Mesothelial cell of epicardium (in vitro differentiated cells): ENCODE measurements at regions not wholly inside any gene's neighbourhood (a gene's known extent, or its start where the extent isn't known, plus 50 kb on each side); places are given as distances from the start of the nearest gene placed in this dataset.

Experiments
- DNase-seq, 2 experiments: peaks; one replicate each; pipeline ENCODE4 v3.0.0; 2021; ENCODE audit warnings: low spot score in 2 of 2; ENCODE audit not compliant: unreplicated experiment in 2 of 2
- H3K27ac Mint-ChIP-seq: 2 replicates; pipeline ENCODE4 v1.8.0; 2021; ENCODE audit warnings: mixed read lengths
- H3K27me3 Mint-ChIP-seq: 2 replicates; pipeline ENCODE4 v1.8.0; 2021; ENCODE audit warnings: low read depth, mixed read lengths
- H3K36me3 Mint-ChIP-seq: 2 replicates; pipeline ENCODE4 v1.8.0; 2021; ENCODE audit warnings: mixed read lengths
- H3K4me1 Mint-ChIP-seq: 2 replicates; pipeline ENCODE4 v1.8.0; 2021; ENCODE audit warnings: mixed read lengths
- H3K4me3 Mint-ChIP-seq: 2 replicates; pipeline ENCODE4 v1.8.0; 2021; ENCODE audit warnings: mild to moderate bottlenecking, moderate library complexity, mixed read lengths
- H3K9me3 Mint-ChIP-seq: 2 replicates; pipeline ENCODE4 v1.8.0; 2021; ENCODE audit warnings: mixed read lengths
- CTCF ChIP-seq: fragments of 200-600 bp; sonication (generic); IDR thresholded peaks from one replicate; pipeline ENCODE4 v1.5.0; 2021; ENCODE audit warnings: antibody characterized with exemption; ENCODE audit not compliant: unreplicated experiment

- Mint-ChIP-seq H3K27me3 (no peaks in the 10 kb centered on the region), H3K4me1 (peaks cover 10% of the 10 kb centered on the region), H3K4me3 (no peak overlapping the region), H3K36me3 (peaks cover 9% of the 10 kb centered on the region), H3K27ac (no peak overlapping the region), H3K9me3 (peaks cover 11% of the 10 kb centered on the region)
- DNase-seq: no peak
- TF ChIP-seq CTCF: no peak
Measured at GRCh38 chr3:194286375-194287146, 64.6 kb downstream of the CPN2 start.

GRCh38 chr3:194287374-194287773, 63.8 kb downstream of the CPN2 start:
- H3K36me3 Mint-ChIP-seq: peaks cover 12% of the 10 kb centered on the region
- TF ChIP-seq CTCF: peak; percentile 17
- H3K27me3 Mint-ChIP-seq: no peaks in the 10 kb centered on the region
- peak overlapping the region; percentile 11 for H3K27ac Mint-ChIP-seq
- peaks cover 11% of the 10 kb centered on the region for H3K4me1 Mint-ChIP-seq
- H3K9me3 Mint-ChIP-seq: peaks cover 13% of the 10 kb centered on the region
- H3K4me3 Mint-ChIP-seq: no peak overlapping the region
- no peak for DNase-seq

DNA sequence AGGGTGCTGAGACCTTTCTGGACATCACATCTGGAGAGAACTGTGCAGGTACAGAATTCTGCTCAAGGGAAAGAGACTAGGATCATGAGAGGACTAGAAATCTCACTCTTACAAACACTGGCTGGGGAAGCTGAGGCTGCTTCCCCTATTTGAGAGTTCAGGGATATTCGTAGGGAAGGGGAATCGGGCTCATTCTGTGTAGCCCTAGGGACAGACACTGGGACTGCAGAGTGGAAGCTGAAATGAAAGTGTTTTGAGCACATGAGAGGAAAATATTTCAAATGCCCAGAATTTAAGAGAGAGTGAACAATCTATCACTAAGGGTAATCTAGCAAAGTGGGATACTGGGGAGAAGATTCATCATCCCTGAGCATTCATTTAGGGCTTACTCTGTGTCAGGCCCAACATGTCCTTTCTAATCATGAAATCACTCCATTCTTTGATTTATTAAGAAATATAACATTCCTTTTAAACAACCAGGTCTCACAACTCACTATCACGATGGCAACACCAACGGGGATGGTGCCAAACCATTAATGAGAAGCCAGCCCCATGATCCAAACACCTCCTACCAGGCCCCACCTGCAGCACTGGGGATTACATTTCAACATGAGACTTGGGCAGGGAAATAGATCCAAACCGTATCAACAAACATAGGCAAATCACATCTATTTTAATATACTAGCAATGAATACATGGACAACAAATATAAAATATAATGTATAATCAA, 63.0 kb downstream of the CPN2 start:
- Mint-ChIP-seq H3K4me3 (no peak overlapping the region), H3K9me3 (peaks cover 13% of the 10 kb centered on the region), H3K36me3 (peaks cover 15% of the 10 kb centered on the region), H3K27ac (peak overlapping the region; percentile 47), H3K4me1 (peaks cover 8% of the 10 kb centered on the region), H3K27me3 (no peaks in the 10 kb centered on the region)
- no peak for DNase-seq
- TF ChIP-seq CTCF: peak; percentile 3
